Esophagus squamous epithelium (tissue), 5 donors: ENCODE measurements at regions not wholly inside any gene's neighbourhood (a gene's known extent, or its start where the extent isn't known, plus 50 kb on each side); places are given as distances from the start of the nearest gene placed in this dataset.

ENCODE experiments used
- DNase-seq: peaks from one replicate; lab custom pipeline; 2025; lab: John Stamatoyannopoulos, UW
- H3K27ac ChIP-seq, 4 donors: fragments of 200-600 bp; sonication (generic); one replicate each; pipeline ENCODE4 v1.5.1; 2016 to 2019; ENCODE audit warnings: mild to moderate bottlenecking in 1 of 4
- H3K27me3 ChIP-seq, 4 donors: fragments of 200-600 bp; sonication (generic); 1 replicate in 3 of 4; 2 replicates in 1 of 4; pipeline versions ENCODE4 v1.5.1 to v1.6.0; 2017 to 2021; ENCODE audit warnings: antibody characterized with exemption in 1 of 4
- H3K36me3 ChIP-seq, 3 donors: fragments of 200-600 bp; sonication (generic); one replicate each; pipeline ENCODE4 v1.5.1; 2016 to 2019
- H3K4me1 ChIP-seq, 3 donors: fragments of 200-600 bp; sonication (generic); one replicate each; pipeline ENCODE4 v1.5.1; 2017 to 2019
- H3K4me3 ChIP-seq, 4 donors: fragments of 200-600 bp; sonication (generic); 1 replicate in 3 of 4; 2 replicates in 1 of 4; pipeline ENCODE4 v1.5.1; 2016 to 2019; ENCODE audit warnings: mild to moderate bottlenecking in 2 of 4, moderate library complexity in 1 of 4
- H3K9me3 ChIP-seq, 3 donors: fragments of 200-600 bp; sonication (generic); one replicate each; pipeline ENCODE4 v1.5.1; 2016 to 2019
- POLR2A ChIP-seq, 4 donors: fragments of 450-650 bp; IDR thresholded peaks; one replicate each; pipeline ENCODE4 v1.6.1; 2017; ENCODE audit warnings: antibody characterized with exemption in 4 of 4, mild to moderate bottlenecking in 4 of 4, moderate library complexity in 3 of 4
- WGBS, 2 donors: methylation state at CpG; one replicate each; pipeline ENCODE4 v1.1.5; 2018; 5-methylcytosine and 5-hydroxymethylcytosine counted together
- intact Hi-C: fragments of 100-400 bp; cut with DNase I; formaldehyde crosslinking; loops from one replicate; pipeline ENCODE4 v1.15.0; 2022
- TF ChIP-seq, protein P1 (sequence below), 6 experiments: fragments of 450-650 bp in 4 of 6; fragments of 200-600 bp in 2 of 6; sonication (generic) in 2 of 6; IDR thresholded peaks; one replicate each; pipeline ENCODE4 v1.5.1; 2016 to 2019; ENCODE audit warnings: antibody characterized with exemption in 6 of 6, mild to moderate bottlenecking in 4 of 6, moderate library complexity in 4 of 6
- donor health status: DM: yes; HTN: yes; CAD: no.

DNA sequence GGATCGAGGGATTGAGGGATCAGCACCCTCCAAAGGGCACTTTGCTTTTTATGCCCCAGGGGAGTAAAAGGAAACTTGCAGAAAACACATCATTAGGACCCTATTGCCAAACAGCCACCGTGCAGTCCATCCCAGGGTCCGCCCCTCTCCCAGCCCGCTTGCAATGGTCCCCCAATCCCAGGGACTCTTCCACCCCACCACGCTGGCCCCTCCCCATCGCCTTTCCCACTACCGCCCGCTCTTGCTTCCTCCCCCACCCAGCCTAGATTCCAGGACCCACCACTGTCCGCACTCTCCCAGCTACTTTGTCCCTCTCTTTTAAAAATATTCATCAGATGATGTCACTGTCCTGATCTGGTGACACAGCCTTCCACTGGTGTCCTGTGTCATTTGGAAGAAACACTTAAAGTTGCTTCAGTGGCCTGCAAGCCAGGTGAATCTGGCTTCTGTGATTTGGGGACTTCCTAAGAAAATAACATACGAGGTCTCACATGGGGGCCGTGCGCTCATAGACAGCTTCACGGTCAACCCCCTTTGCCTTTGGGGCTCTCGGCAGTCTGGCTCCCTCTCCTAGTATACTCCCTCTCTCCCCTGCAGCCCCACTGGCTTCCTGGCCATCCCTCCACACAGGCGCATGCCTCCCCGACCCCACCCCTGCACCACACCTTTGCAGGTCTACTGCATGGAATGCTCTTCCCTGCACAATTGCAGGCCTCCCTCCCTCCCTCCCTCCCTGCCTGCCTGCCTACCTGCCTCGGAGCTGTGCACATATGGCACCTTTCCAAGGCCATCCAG, 127.9 kb downstream of the RBFOX3 start:
- no peak for TF ChIP-seq POLR2A (IDR thresholded peaks at IDR 0.05)
- TF ChIP-seq, protein P1, sequence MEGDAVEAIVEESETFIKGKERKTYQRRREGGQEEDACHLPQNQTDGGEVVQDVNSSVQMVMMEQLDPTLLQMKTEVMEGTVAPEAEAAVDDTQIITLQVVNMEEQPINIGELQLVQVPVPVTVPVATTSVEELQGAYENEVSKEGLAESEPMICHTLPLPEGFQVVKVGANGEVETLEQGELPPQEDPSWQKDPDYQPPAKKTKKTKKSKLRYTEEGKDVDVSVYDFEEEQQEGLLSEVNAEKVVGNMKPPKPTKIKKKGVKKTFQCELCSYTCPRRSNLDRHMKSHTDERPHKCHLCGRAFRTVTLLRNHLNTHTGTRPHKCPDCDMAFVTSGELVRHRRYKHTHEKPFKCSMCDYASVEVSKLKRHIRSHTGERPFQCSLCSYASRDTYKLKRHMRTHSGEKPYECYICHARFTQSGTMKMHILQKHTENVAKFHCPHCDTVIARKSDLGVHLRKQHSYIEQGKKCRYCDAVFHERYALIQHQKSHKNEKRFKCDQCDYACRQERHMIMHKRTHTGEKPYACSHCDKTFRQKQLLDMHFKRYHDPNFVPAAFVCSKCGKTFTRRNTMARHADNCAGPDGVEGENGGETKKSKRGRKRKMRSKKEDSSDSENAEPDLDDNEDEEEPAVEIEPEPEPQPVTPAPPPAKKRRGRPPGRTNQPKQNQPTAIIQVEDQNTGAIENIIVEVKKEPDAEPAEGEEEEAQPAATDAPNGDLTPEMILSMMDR (IDR thresholded peaks at IDR 0.05) = no peak
- H3K27ac ChIP-seq = no peak overlapping the region
- intact Hi-C loops = no loop called here
- H3K4me1 ChIP-seq = peaks cover 3 to 8% (median 4%) of the 10 kb centered on the region in 3 donors
- no peak for DNase-seq
- H3K9me3 ChIP-seq = no peaks in the 10 kb centered on the region
- 33 to 34% methylated on average over 16 of the region's 17 CpGs for WGBS, 2 donors
- H3K4me3 ChIP-seq = no peak overlapping the region
- no peaks in the 10 kb centered on the region for H3K36me3 ChIP-seq
- H3K27me3 ChIP-seq = peaks cover 0 to 95% (median 0%) of the 10 kb centered on the region in 4 donors

DNA sequence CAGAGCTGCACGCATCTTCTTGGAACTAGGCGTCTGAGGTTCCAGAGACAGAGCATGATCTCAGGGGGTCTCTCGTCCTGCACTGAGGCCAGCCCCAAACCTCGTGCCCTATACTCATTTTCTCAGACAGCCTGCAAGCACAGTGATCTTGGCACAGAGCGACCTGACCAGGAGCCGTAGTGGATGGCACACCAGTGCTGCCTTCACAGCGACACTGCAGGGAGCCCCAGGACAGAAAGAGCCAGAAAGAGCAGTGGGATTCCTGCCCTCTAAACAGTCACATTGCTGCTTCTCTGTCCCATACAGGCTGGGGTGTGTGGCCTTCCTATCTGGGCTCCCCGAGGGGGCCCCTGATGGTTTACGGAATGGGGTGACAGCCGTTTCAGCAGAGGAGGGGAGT, 131.0 kb downstream of the RBFOX3 start:
- Histone ChIP-seq H3K4me1 (peaks cover 4 to 24% (median 6%) of the 10 kb centered on the region in 3 donors), H3K27ac (no peak overlapping the region), H3K36me3 (no peaks in the 10 kb centered on the region), H3K4me3 (no peak overlapping the region), H3K27me3 (peaks cover 0 to 98% (median 0%) of the 10 kb centered on the region in 4 donors), H3K9me3 (no peaks in the 10 kb centered on the region)
- TF ChIP-seq, protein P1 (IDR thresholded peaks at IDR 0.05) = no peak
- no peak for TF ChIP-seq POLR2A (IDR thresholded peaks at IDR 0.05)
- DNase-seq = no peak
- WGBS, 2 donors = 81 to 96% methylated on average over 3 to 4 of the region's 10 CpGs
- intact Hi-C loops = no loop called here

DNA sequence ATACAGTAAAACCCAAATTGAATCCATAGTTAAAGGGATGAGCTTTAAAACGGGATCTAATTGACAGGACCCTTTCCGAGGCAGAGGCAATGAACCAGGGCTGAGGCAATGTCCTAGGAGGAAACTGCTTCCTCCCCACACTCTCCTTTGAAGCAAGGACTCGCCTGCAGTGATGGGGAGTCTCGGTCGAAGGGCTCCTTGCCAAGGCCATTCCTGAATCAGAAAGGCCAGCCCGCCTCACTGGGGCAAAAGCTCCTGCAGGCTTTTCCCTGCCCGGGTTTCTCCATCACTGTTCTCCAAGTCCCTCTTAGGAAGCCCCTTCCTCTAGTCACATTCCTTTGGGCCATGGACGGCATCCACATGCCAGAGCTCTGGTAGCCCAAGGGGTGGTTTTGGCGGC, 132.0 kb downstream of the RBFOX3 start:
- H3K27ac ChIP-seq = no peak overlapping the region
- intact Hi-C loops = no loop called here
- TF ChIP-seq, protein P1 (IDR thresholded peaks at IDR 0.05) = no peak
- TF ChIP-seq POLR2A (IDR thresholded peaks at IDR 0.05) = no peak
- H3K4me1 ChIP-seq = peaks cover 4 to 24% (median 6%) of the 10 kb centered on the region in 3 donors
- no peak overlapping the region for H3K4me3 ChIP-seq
- DNase-seq = no peak
- peaks cover 0 to 96% (median 0%) of the 10 kb centered on the region in 4 donors for H3K27me3 ChIP-seq
- no peaks in the 10 kb centered on the region for H3K9me3 ChIP-seq
- no peaks in the 10 kb centered on the region for H3K36me3 ChIP-seq
- WGBS, 2 donors = 46 to 63% methylated on average over 2 to 7 of the region's 9 CpGs

DNA sequence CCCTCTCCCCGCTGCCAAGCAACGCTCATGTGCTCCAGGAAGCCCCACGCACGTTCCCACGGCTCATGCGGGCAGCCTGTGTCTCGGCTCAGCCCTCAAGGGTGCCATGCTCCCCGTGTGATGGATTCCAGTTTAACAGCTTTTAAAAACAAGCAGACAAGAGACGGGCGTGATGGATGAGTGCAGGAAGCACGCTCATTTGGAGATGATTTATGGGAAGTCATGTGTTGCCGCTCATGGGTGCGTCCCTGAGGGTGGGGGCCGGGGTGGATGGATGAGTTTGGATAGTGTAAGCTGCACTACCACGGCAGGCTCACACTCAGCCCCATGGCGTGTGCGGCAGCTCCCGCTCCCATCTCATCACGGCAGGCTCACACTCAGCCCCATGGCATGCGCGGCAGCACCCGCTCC, 132.8 kb downstream of the RBFOX3 start:
- TF ChIP-seq, protein P1 (IDR thresholded peaks at IDR 0.05) = no peak
- TF ChIP-seq POLR2A (IDR thresholded peaks at IDR 0.05) = no peak
- peak overlapping the region in 2 of 4 donors; percentile 5 to 7 for H3K27ac ChIP-seq
- 4 to 20% methylated on average over 11 to 16 of the region's 22 CpGs for WGBS, 2 donors
- H3K4me1 ChIP-seq = peaks cover 4 to 24% (median 6%) of the 10 kb centered on the region in 3 donors
- no peak for DNase-seq
- H3K27me3 ChIP-seq = peaks cover 0 to 92% (median 0%) of the 10 kb centered on the region in 4 donors
- peak overlapping the region in 1 of 4 donors; percentile 31 for H3K4me3 ChIP-seq
- intact Hi-C loops = no loop called here
- no peaks in the 10 kb centered on the region for H3K36me3 ChIP-seq
- H3K9me3 ChIP-seq = no peaks in the 10 kb centered on the region

DNA sequence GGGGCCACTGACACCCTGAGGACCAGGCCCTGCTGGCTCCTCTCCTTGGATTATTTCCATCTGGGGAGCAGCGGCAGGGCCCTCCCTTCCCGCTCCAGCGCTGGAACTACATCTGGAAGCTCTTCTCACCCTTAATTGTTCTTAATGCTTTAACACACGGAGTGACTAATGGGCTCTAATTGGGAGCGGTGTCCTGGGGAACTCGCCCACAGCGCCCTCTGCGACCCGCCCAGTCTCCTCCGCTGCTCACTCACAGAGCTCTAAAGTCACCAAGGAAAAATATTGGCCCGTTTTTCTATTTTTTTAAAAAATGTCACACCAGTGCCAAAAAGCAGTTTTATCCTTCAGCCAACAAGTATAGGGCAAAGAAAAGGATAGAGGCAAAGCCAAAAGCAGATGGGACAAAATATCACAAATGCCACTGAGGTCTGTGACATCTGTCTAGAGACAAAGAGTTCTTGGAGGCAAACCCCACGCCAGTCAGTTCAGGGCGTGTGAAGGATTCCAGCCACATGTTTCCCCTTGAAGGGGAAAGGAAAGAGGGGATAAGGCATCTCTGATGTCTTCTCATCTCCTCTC, 134.7 kb downstream of the RBFOX3 start:
- Histone ChIP-seq H3K4me1 (peaks cover 4 to 24% (median 6%) of the 10 kb centered on the region in 3 donors), H3K36me3 (no peaks in the 10 kb centered on the region), H3K27me3 (peaks cover 0 to 73% (median 0%) of the 10 kb centered on the region in 4 donors), H3K27ac (no peak overlapping the region), H3K4me3 (no peak overlapping the region), H3K9me3 (no peaks in the 10 kb centered on the region)
- intact Hi-C loops = no loop called here
- WGBS, 2 donors = 22 to 24% methylated on average over 8 of the region's 13 CpGs
- TF ChIP-seq POLR2A (IDR thresholded peaks at IDR 0.05) = no peak
- TF ChIP-seq, protein P1 (IDR thresholded peaks at IDR 0.05) = no peak
- no peak for DNase-seq
